ENCODE measurements at regions not wholly inside any gene's neighbourhood (a gene's known extent, or its start where the extent isn't known, plus 50 kb on each side); places are given as distances from the start of the nearest gene placed in this dataset.

DNA sequence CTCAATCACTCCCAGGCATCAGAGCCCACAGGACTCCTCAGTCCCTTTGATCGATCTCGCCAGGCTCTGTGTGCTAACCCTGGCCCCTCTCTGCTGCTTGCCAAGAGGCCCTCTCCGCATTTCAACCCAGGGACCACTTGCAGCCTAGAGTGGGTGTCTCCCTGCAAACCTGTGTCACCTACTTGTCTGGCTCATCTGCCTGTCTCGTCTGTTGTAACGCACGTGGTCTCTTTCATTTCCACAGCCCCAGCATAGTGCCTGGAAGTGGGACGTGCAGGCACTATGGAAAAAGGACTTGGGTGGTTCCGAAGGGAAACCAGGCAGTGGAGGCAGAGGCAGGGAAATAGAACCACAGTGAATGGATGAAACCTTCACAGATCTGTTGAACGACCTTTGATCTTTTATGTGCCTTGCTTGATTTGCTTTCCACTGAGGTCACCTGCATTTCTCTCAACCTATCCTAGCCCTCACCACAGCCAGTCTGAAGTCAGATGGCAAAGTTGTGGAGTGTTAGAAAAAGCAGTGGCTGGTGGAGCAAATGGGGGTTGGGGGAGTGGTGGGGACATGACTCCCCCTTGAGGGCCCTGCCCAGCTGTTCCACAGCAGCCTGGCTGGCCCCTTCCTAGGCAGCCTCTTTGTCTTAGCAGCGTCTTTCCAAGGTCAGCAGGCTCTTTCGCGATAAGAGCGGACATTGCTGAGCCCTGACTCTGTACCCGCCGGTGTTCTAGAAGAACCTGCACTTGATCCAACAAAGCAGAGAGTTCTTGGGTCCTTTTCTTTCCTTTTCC is 55.8 kb upstream of the TAGAP start:
- no peak for DNase-seq (ENCODE audit: low read depth in 2 of 2)
- no peak overlapping the region for H3K4me3 ChIP-seq (replicated peaks in 1 of 2; ENCODE audit: low read depth in 2 of 2, low read length in 2 of 2)
- TF ChIP-seq, protein P1, sequence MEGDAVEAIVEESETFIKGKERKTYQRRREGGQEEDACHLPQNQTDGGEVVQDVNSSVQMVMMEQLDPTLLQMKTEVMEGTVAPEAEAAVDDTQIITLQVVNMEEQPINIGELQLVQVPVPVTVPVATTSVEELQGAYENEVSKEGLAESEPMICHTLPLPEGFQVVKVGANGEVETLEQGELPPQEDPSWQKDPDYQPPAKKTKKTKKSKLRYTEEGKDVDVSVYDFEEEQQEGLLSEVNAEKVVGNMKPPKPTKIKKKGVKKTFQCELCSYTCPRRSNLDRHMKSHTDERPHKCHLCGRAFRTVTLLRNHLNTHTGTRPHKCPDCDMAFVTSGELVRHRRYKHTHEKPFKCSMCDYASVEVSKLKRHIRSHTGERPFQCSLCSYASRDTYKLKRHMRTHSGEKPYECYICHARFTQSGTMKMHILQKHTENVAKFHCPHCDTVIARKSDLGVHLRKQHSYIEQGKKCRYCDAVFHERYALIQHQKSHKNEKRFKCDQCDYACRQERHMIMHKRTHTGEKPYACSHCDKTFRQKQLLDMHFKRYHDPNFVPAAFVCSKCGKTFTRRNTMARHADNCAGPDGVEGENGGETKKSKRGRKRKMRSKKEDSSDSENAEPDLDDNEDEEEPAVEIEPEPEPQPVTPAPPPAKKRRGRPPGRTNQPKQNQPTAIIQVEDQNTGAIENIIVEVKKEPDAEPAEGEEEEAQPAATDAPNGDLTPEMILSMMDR (IDR thresholded peaks at IDR 0.05; ENCODE audit: low read depth, low read length), result no peak

GRCh38 chr6:159099961-159100360 is 55.2 kb upstream of the TAGAP start:
- no peak overlapping the region for H3K4me3 ChIP-seq (replicated peaks in 1 of 2; ENCODE audit: low read depth in 2 of 2, low read length in 2 of 2)
- no peak for DNase-seq (ENCODE audit: low read depth in 2 of 2)
- TF ChIP-seq, protein P1 (IDR thresholded peaks at IDR 0.05; ENCODE audit: low read depth, low read length), result no peak

DNA sequence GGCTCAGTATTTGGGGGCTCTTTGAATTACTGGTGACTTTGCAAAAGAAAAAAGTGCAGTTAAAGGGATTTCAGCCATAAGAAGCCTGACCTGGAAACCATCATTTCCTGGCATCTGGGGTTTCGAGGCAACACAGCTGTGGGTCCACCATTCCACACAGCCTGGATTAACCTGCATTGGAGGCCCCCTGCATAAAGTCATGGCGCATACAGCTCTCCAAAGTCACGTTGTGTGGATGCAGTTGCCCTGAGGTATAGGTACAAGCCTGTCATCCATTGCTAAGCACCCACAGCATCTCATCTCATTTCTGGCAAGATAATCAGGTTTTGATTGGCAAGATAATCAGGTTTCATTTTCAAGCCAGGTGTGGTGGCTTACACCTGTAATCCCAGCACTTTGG is 54.5 kb upstream of the TAGAP start:
- TF ChIP-seq, protein P1 (IDR thresholded peaks at IDR 0.05; ENCODE audit: low read depth, low read length), result no peak
- DNase-seq (ENCODE audit: low read depth in 2 of 2), result no peak
- no peak overlapping the region for H3K4me3 ChIP-seq (replicated peaks in 1 of 2; ENCODE audit: low read depth in 2 of 2, low read length in 2 of 2)

- DNase-seq (ENCODE audit: low read depth in 2 of 2), result no peak
- TF ChIP-seq, protein P1 (IDR thresholded peaks at IDR 0.05; ENCODE audit: low read depth, low read length), result no peak
- no peak overlapping the region for H3K4me3 ChIP-seq (replicated peaks in 1 of 2; ENCODE audit: low read depth in 2 of 2, low read length in 2 of 2)
Observed at GRCh38 chr6:159098636-159099106, 53.9 kb upstream of the TAGAP start.

DNA sequence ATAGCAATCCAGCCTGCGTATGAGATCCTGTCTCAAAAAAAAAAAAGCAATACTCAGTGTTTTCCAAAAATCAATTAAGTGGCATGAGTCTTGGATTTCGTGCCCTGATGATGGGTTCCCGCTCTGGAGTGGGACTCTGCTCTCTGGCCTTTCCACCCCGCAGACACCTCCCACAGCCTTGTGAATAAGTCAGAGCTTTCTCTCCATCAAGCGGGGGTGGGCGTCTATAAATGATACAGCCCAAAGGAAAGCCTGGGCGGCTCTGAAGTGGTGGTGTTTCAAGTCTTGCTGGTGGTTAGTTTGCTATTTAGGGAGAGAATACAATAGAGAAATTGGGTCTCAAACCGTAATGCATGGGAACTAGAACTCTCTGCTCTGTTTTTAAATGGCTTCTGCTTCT is 52.5 kb upstream of the TAGAP start:
- H3K4me3 ChIP-seq (replicated peaks in 1 of 2; ENCODE audit: low read depth in 2 of 2, low read length in 2 of 2), result no peak overlapping the region
- TF ChIP-seq, protein P1 (IDR thresholded peaks at IDR 0.05; ENCODE audit: low read depth, low read length), result no peak
- DNase-seq (ENCODE audit: low read depth in 2 of 2), result no peak

- no peak for DNase-seq (ENCODE audit: low read depth in 2 of 2)
- no peak overlapping the region for H3K4me3 ChIP-seq (replicated peaks in 1 of 2; ENCODE audit: low read depth in 2 of 2, low read length in 2 of 2)
- TF ChIP-seq, protein P1 (IDR thresholded peaks at IDR 0.05; ENCODE audit: low read depth, low read length), result no peak
Observed at GRCh38 chr6:159095616-159096015, 50.8 kb upstream of the TAGAP start.

Data from cardiac fibroblast (primary cell).